ENCODE measurements at regions not wholly inside any gene's neighbourhood (a gene's known extent, or its start where the extent isn't known, plus 50 kb on each side); places are given as distances from the start of the nearest gene placed in this dataset.

DNA sequence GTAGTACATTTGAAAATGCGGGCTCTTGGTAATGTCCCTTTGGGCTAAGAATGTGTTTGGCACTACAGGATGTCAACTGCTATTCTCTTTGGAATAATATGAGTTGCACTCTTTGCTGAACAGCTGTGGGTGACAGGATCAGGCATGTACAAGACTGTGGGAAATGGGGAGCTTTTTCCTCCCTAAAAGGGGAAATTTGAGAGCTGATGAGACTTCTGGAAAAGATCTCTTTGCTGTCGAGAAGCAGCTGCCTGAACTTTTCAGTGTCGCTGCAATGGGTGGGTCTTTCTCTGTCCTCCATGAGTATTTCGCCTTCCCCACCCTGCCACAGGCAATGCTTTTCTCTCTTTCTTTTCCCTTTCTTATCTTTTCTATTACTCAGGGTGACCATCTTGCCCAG is 762.2 kb upstream of the GCFC2 start:
- TF ChIP-seq, protein P1, sequence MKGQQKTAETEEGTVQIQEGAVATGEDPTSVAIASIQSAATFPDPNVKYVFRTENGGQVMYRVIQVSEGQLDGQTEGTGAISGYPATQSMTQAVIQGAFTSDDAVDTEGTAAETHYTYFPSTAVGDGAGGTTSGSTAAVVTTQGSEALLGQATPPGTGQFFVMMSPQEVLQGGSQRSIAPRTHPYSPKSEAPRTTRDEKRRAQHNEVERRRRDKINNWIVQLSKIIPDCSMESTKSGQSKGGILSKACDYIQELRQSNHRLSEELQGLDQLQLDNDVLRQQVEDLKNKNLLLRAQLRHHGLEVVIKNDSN (CRISPR knock-in tag; IDR thresholded peaks at IDR 0.05): no peak
- TF ChIP-seq, protein P2, sequence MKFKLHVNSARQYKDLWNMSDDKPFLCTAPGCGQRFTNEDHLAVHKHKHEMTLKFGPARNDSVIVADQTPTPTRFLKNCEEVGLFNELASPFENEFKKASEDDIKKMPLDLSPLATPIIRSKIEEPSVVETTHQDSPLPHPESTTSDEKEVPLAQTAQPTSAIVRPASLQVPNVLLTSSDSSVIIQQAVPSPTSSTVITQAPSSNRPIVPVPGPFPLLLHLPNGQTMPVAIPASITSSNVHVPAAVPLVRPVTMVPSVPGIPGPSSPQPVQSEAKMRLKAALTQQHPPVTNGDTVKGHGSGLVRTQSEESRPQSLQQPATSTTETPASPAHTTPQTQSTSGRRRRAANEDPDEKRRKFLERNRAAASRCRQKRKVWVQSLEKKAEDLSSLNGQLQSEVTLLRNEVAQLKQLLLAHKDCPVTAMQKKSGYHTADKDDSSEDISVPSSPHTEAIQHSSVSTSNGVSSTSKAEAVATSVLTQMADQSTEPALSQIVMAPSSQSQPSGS (CRISPR knock-in tag; IDR thresholded peaks at IDR 0.05; ENCODE audit: borderline replicate concordance, low read depth): no peak
- TF ChIP-seq, protein P3, sequence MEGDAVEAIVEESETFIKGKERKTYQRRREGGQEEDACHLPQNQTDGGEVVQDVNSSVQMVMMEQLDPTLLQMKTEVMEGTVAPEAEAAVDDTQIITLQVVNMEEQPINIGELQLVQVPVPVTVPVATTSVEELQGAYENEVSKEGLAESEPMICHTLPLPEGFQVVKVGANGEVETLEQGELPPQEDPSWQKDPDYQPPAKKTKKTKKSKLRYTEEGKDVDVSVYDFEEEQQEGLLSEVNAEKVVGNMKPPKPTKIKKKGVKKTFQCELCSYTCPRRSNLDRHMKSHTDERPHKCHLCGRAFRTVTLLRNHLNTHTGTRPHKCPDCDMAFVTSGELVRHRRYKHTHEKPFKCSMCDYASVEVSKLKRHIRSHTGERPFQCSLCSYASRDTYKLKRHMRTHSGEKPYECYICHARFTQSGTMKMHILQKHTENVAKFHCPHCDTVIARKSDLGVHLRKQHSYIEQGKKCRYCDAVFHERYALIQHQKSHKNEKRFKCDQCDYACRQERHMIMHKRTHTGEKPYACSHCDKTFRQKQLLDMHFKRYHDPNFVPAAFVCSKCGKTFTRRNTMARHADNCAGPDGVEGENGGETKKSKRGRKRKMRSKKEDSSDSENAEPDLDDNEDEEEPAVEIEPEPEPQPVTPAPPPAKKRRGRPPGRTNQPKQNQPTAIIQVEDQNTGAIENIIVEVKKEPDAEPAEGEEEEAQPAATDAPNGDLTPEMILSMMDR (IDR thresholded peaks at IDR 0.05): no peak
- TF ChIP-seq, protein P4, sequence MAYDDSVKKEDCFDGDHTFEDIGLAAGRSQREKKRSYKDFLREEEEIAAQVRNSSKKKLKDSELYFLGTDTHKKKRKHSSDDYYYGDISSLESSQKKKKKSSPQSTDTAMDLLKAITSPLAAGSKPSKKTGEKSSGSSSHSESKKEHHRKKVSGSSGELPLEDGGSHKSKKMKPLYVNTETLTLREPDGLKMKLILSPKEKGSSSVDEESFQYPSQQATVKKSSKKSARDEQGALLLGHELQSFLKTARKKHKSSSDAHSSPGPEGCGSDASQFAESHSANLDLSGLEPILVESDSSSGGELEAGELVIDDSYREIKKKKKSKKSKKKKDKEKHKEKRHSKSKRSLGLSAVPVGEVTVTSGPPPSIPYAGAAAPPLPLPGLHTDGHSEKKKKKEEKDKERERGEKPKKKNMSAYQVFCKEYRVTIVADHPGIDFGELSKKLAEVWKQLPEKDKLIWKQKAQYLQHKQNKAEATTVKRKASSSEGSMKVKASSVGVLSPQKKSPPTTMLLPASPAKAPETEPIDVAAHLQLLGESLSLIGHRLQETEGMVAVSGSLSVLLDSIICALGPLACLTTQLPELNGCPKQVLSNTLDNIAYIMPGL (CRISPR knock-in tag; IDR thresholded peaks at IDR 0.05): no peak
- TF ChIP-seq FOXJ3 (CRISPR knock-in tag; IDR thresholded peaks at IDR 0.05; ENCODE audit: borderline replicate concordance) (no peak), NR1H2 (CRISPR knock-in tag; IDR thresholded peaks at IDR 0.05) (no peak)
- TF ChIP-seq, protein P5, sequence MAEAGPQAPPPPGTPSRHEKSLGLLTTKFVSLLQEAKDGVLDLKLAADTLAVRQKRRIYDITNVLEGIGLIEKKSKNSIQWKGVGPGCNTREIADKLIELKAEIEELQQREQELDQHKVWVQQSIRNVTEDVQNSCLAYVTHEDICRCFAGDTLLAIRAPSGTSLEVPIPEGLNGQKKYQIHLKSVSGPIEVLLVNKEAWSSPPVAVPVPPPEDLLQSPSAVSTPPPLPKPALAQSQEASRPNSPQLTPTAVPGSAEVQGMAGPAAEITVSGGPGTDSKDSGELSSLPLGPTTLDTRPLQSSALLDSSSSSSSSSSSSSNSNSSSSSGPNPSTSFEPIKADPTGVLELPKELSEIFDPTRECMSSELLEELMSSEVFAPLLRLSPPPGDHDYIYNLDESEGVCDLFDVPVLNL (CRISPR knock-in tag; IDR thresholded peaks at IDR 0.05; ENCODE audit: borderline replicate concordance, low read depth): no peak
